ENCODE measurements at regions not wholly inside any gene's neighbourhood (a gene's known extent, or its start where the extent isn't known, plus 50 kb on each side); places are given as distances from the start of the nearest gene placed in this dataset.

- no peaks in the 10 kb centered on the region for H3K4me1 ChIP-seq (ENCODE audit: insufficient read depth, low read length)
- H3K27ac ChIP-seq (ENCODE audit: low read depth, low read length) = no peak overlapping the region
- no peaks in the 10 kb centered on the region for H3K27me3 ChIP-seq (ENCODE audit: insufficient read depth, low read length)
- no peak overlapping the region for H3K4me3 ChIP-seq (ENCODE audit: low read length)
- no peaks in the 10 kb centered on the region for H3K36me3 ChIP-seq (ENCODE audit: insufficient read depth, low read length)
- no peak overlapping the region for H3K9ac ChIP-seq (ENCODE audit: low read depth, low read length)
- WGBS = 37% methylated on average over 6 of the region's 6 CpGs
- H3K9me3 ChIP-seq (ENCODE audit: insufficient read depth, low read depth, low read length) = no peaks in the 10 kb centered on the region
These were observed 651.6 kb downstream of the NTRK3 start for GRCh38 chr15:87604857-87605446.

GRCh38 chr15:87602371-87602770 is 654.2 kb downstream of the NTRK3 start:
- H3K4me1 ChIP-seq (ENCODE audit: insufficient read depth, low read length) = no peaks in the 10 kb centered on the region
- no peaks in the 10 kb centered on the region for H3K27me3 ChIP-seq (ENCODE audit: insufficient read depth, low read length)
- H3K27ac ChIP-seq (ENCODE audit: low read depth, low read length) = no peak overlapping the region
- no peak overlapping the region for H3K9ac ChIP-seq (ENCODE audit: low read depth, low read length)
- H3K4me3 ChIP-seq (ENCODE audit: low read length) = no peak overlapping the region
- no peaks in the 10 kb centered on the region for H3K9me3 ChIP-seq (ENCODE audit: insufficient read depth, low read depth, low read length)
- WGBS = 97% methylated on average over 1 of the region's 1 CpG
- H3K36me3 ChIP-seq (ENCODE audit: insufficient read depth, low read length) = no peaks in the 10 kb centered on the region

- no peaks in the 10 kb centered on the region for H3K27me3 ChIP-seq (ENCODE audit: insufficient read depth, low read length)
- WGBS = 96% methylated on average over 3 of the region's 4 CpGs
- no peaks in the 10 kb centered on the region for H3K9me3 ChIP-seq (ENCODE audit: insufficient read depth, low read depth, low read length)
- H3K36me3 ChIP-seq (ENCODE audit: insufficient read depth, low read length) = no peaks in the 10 kb centered on the region
- no peak overlapping the region for H3K4me3 ChIP-seq (ENCODE audit: low read length)
- no peak overlapping the region for H3K27ac ChIP-seq (ENCODE audit: low read depth, low read length)
- H3K4me1 ChIP-seq (ENCODE audit: insufficient read depth, low read length) = no peaks in the 10 kb centered on the region
- H3K9ac ChIP-seq (ENCODE audit: low read depth, low read length) = no peak overlapping the region
These were observed 656.9 kb downstream of the NTRK3 start for GRCh38 chr15:87599616-87600015.

GRCh38 chr15:87597346-87598052 is 659.0 kb downstream of the NTRK3 start:
- Histone ChIP-seq H3K9ac (ENCODE audit: low read depth, low read length) (no peak overlapping the region), H3K4me1 (ENCODE audit: insufficient read depth, low read length) (no peaks in the 10 kb centered on the region), H3K36me3 (ENCODE audit: insufficient read depth, low read length) (no peaks in the 10 kb centered on the region), H3K27me3 (ENCODE audit: insufficient read depth, low read length) (no peaks in the 10 kb centered on the region), H3K9me3 (ENCODE audit: insufficient read depth, low read depth, low read length) (no peaks in the 10 kb centered on the region), H3K4me3 (ENCODE audit: low read length) (no peak overlapping the region), H3K27ac (ENCODE audit: low read depth, low read length) (no peak overlapping the region)
- 87% methylated on average over 2 of the region's 2 CpGs for WGBS

- Histone ChIP-seq H3K27me3 (ENCODE audit: insufficient read depth, low read length) (no peaks in the 10 kb centered on the region), H3K36me3 (ENCODE audit: insufficient read depth, low read length) (no peaks in the 10 kb centered on the region), H3K4me1 (ENCODE audit: insufficient read depth, low read length) (peaks cover 4% of the 10 kb centered on the region; the same call in 1 of the 2 replicates), H3K27ac (ENCODE audit: low read depth, low read length) (no peak overlapping the region), H3K9ac (ENCODE audit: low read depth, low read length) (no peak overlapping the region), H3K9me3 (ENCODE audit: insufficient read depth, low read depth, low read length) (no peaks in the 10 kb centered on the region), H3K4me3 (ENCODE audit: low read length) (no peak overlapping the region)
- WGBS = 87% methylated on average over 2 of the region's 2 CpGs
These were observed 665.0 kb downstream of the NTRK3 start for GRCh38 chr15:87591582-87591981.

- Histone ChIP-seq H3K36me3 (ENCODE audit: insufficient read depth, low read length) (no peaks in the 10 kb centered on the region), H3K27ac (ENCODE audit: low read depth, low read length) (no peak overlapping the region), H3K9me3 (ENCODE audit: insufficient read depth, low read depth, low read length) (no peaks in the 10 kb centered on the region), H3K4me1 (ENCODE audit: insufficient read depth, low read length) (peaks cover 4% of the 10 kb centered on the region; the same call in 1 of the 2 replicates), H3K27me3 (ENCODE audit: insufficient read depth, low read length) (no peaks in the 10 kb centered on the region), H3K9ac (ENCODE audit: low read depth, low read length) (no peak overlapping the region), H3K4me3 (ENCODE audit: low read length) (no peak overlapping the region)
- 100% methylated on average over 1 of the region's 1 CpG for WGBS
These were observed 665.5 kb downstream of the NTRK3 start for GRCh38 chr15:87591042-87591441.

- H3K4me3 ChIP-seq (ENCODE audit: low read length) = no peak overlapping the region
- H3K27me3 ChIP-seq (ENCODE audit: insufficient read depth, low read length) = no peaks in the 10 kb centered on the region
- H3K27ac ChIP-seq (ENCODE audit: low read depth, low read length) = no peak overlapping the region
- 67% methylated on average over 1 of the region's 2 CpGs for WGBS
- H3K9ac ChIP-seq (ENCODE audit: low read depth, low read length) = no peak overlapping the region
- H3K36me3 ChIP-seq (ENCODE audit: insufficient read depth, low read length) = no peaks in the 10 kb centered on the region
- no peaks in the 10 kb centered on the region for H3K9me3 ChIP-seq (ENCODE audit: insufficient read depth, low read depth, low read length)
- H3K4me1 ChIP-seq (ENCODE audit: insufficient read depth, low read length) = peaks cover 4% of the 10 kb centered on the region; the same call in 1 of the 2 replicates
These were observed 667.4 kb downstream of the NTRK3 start for GRCh38 chr15:87589134-87589533.

GRCh38 chr15:87582169-87582568 is 674.4 kb downstream of the NTRK3 start:
- Histone ChIP-seq H3K36me3 (ENCODE audit: insufficient read depth, low read length) (no peaks in the 10 kb centered on the region), H3K27me3 (ENCODE audit: insufficient read depth, low read length) (no peaks in the 10 kb centered on the region), H3K9me3 (ENCODE audit: insufficient read depth, low read depth, low read length) (no peaks in the 10 kb centered on the region), H3K4me1 (ENCODE audit: insufficient read depth, low read length) (no peaks in the 10 kb centered on the region), H3K9ac (ENCODE audit: low read depth, low read length) (no peak overlapping the region), H3K27ac (ENCODE audit: low read depth, low read length) (no peak overlapping the region), H3K4me3 (ENCODE audit: low read length) (no peak overlapping the region)
- 88% methylated on average over 3 of the region's 3 CpGs for WGBS

- H3K4me3 ChIP-seq (ENCODE audit: low read length) = no peak overlapping the region
- 96% methylated on average over 9 of the region's 9 CpGs for WGBS
- no peaks in the 10 kb centered on the region for H3K36me3 ChIP-seq (ENCODE audit: insufficient read depth, low read length)
- H3K9me3 ChIP-seq (ENCODE audit: insufficient read depth, low read depth, low read length) = no peaks in the 10 kb centered on the region
- H3K9ac ChIP-seq (ENCODE audit: low read depth, low read length) = no peak overlapping the region
- no peaks in the 10 kb centered on the region for H3K4me1 ChIP-seq (ENCODE audit: insufficient read depth, low read length)
- H3K27me3 ChIP-seq (ENCODE audit: insufficient read depth, low read length) = no peaks in the 10 kb centered on the region
- no peak overlapping the region for H3K27ac ChIP-seq (ENCODE audit: low read depth, low read length)
These were observed 677.0 kb downstream of the NTRK3 start for GRCh38 chr15:87579537-87579936.

GRCh38 chr15:87578776-87579175 is 677.8 kb downstream of the NTRK3 start:
- Histone ChIP-seq H3K9me3 (ENCODE audit: insufficient read depth, low read depth, low read length) (no peaks in the 10 kb centered on the region), H3K9ac (ENCODE audit: low read depth, low read length) (no peak overlapping the region), H3K27me3 (ENCODE audit: insufficient read depth, low read length) (no peaks in the 10 kb centered on the region), H3K4me1 (ENCODE audit: insufficient read depth, low read length) (no peaks in the 10 kb centered on the region), H3K4me3 (ENCODE audit: low read length) (no peak overlapping the region), H3K36me3 (ENCODE audit: insufficient read depth, low read length) (no peaks in the 10 kb centered on the region), H3K27ac (ENCODE audit: low read depth, low read length) (no peak overlapping the region)
- 90% methylated on average over 3 of the region's 4 CpGs for WGBS

GRCh38 chr15:87577336-87577735 is 679.2 kb downstream of the NTRK3 start:
- WGBS = 91% methylated on average over 3 of the region's 3 CpGs
- H3K36me3 ChIP-seq (ENCODE audit: insufficient read depth, low read length) = no peaks in the 10 kb centered on the region
- H3K27me3 ChIP-seq (ENCODE audit: insufficient read depth, low read length) = no peaks in the 10 kb centered on the region
- H3K9ac ChIP-seq (ENCODE audit: low read depth, low read length) = no peak overlapping the region
- H3K4me3 ChIP-seq (ENCODE audit: low read length) = no peak overlapping the region
- no peaks in the 10 kb centered on the region for H3K9me3 ChIP-seq (ENCODE audit: insufficient read depth, low read depth, low read length)
- H3K27ac ChIP-seq (ENCODE audit: low read depth, low read length) = no peak overlapping the region
- H3K4me1 ChIP-seq (ENCODE audit: insufficient read depth, low read length) = no peaks in the 10 kb centered on the region

Data from HUES64 (cell line).